Endothelial cell of umbilical vein (primary cell): ENCODE measurements at regions not wholly inside any gene's neighbourhood (a gene's known extent, or its start where the extent isn't known, plus 50 kb on each side); places are given as distances from the start of the nearest gene placed in this dataset.

Source experiments
- BruUV-seq: library from RNA; stranded (reverse); fragments of 400-500 nt; replicated peaks from 2 replicates; lab custom pipeline; 2021; lab: Mats Ljungman, UMichigan
- CTCF ChIA-PET: fragments of 300-600, 350-600 bp; sonication (Branson Sonifier 250); formaldehyde crosslinking; loops from one replicate; lab custom pipeline; 2021; ENCODE audit warnings: antibody characterized with exemption, inconsistent platforms; lab: Charles Lee
- POLR2A ChIA-PET: fragments of 300-600, 350-600 bp; sonication (Branson Sonifier 250); formaldehyde crosslinking; loops from one replicate; lab custom pipeline; 2021; ENCODE audit warnings: antibody characterized with exemption, inconsistent platforms; lab: Charles Lee
- DNase-seq: peaks from one replicate; pipeline ENCODE4 v3.0.0-alpha.2; 2011; ENCODE audit warnings: low read depth, low spot score
- FAIRE-seq: peaks from 2 replicates; lab custom pipeline; 2011; peaks lifted over from hg19 to GRCh38; lab: Jason Lieb, UNC
- H2AFZ ChIP-seq: 2 replicates; pipeline ENCODE4 v1.6.0; 2012; ENCODE audit warnings: low read depth, low read length, control low read depth, inconsistent platforms
- H3K27ac ChIP-seq: 2 replicates; pipeline ENCODE4 v1.5.1; 2011; ENCODE audit warnings: low read depth, mild to moderate bottlenecking, control low read depth, low read length, moderate library complexity; ENCODE audit not compliant: insufficient read depth
- H3K27me3 ChIP-seq, 2 experiments: 2 replicates each; pipeline versions ENCODE4 v1.6.0 to v1.6.1; 2011; ENCODE audit warnings: low read length in 2 of 2, mixed read lengths in 1 of 2; ENCODE audit not compliant: control insufficient read depth in 2 of 2, insufficient read depth in 2 of 2
- H3K36me3 ChIP-seq, 2 experiments: 2 replicates in 1 of 2; 3 replicates in 1 of 2; pipeline ENCODE4 v1.5.1; 2011; ENCODE audit warnings: low read length in 2 of 2, mild to moderate bottlenecking in 1 of 2, moderate library complexity in 1 of 2; ENCODE audit not compliant: control insufficient read depth in 2 of 2, insufficient read depth in 2 of 2; ENCODE audit errors: extremely low read depth in 1 of 2
- H3K4me1 ChIP-seq: 3 replicates; pipeline ENCODE4 v1.5.1; 2011; ENCODE audit warnings: mild to moderate bottlenecking, low read length; ENCODE audit not compliant: control insufficient read depth, insufficient read depth; ENCODE audit errors: extremely low read depth
- H3K4me2 ChIP-seq: 2 replicates; pipeline ENCODE4 v1.6.1; 2011; ENCODE audit warnings: low read length, control low read depth, mixed read lengths; ENCODE audit not compliant: insufficient read depth
- H3K4me3 ChIP-seq, 3 experiments: fragments of 200-600 bp in 1 of 3; sonication (generic), shearing (Covaris generic) in 1 of 3; replicated peaks in 1 of 3; 2 replicates each; pipeline ENCODE4 v1.5.1; 2011 to 2016; ENCODE audit warnings: control low read depth in 3 of 3, low read length in 3 of 3, mild to moderate bottlenecking in 2 of 3, inconsistent platforms in 1 of 3, low read depth in 1 of 3, moderate library complexity in 1 of 3; ENCODE audit not compliant: insufficient read depth in 1 of 3
- H3K79me2 ChIP-seq: 2 replicates; pipeline ENCODE4 v1.6.0; 2012; ENCODE audit warnings: low read length, inconsistent platforms; ENCODE audit not compliant: control insufficient read depth, insufficient read depth
- H3K9ac ChIP-seq: replicated peaks from 2 replicates; pipeline ENCODE3; 2011; ENCODE audit warnings: low read length, control low read depth; ENCODE audit not compliant: insufficient read depth; ENCODE audit errors: extremely low read depth
- H3K9me1 ChIP-seq: replicated peaks from 3 replicates; pipeline ENCODE4 v1.6.0; 2011; ENCODE audit warnings: mild to moderate bottlenecking, low read length; ENCODE audit not compliant: control insufficient read depth, insufficient read depth; ENCODE audit errors: extremely low read depth
- H3K9me3 ChIP-seq: replicated peaks from 2 replicates; pipeline ENCODE4 v1.5.1; 2012; ENCODE audit warnings: low read length, inconsistent platforms; ENCODE audit not compliant: control insufficient read depth, insufficient read depth
- H4K20me1 ChIP-seq: replicated peaks from 2 replicates; pipeline ENCODE3; 2011; ENCODE audit warnings: mild to moderate bottlenecking, low read length; ENCODE audit not compliant: control insufficient read depth, insufficient read depth; ENCODE audit errors: extremely low read depth
- CTCF ChIP-seq, 2 donors: IDR thresholded peaks; 1 replicate in 1 of 2; 2 replicates in 1 of 2; pipeline ENCODE4 v1.5.1; 2011; ENCODE audit warnings: low read length in 2 of 2, mild to moderate bottlenecking in 2 of 2, moderate library complexity in 2 of 2, control low read depth in 1 of 2, inconsistent platforms in 1 of 2, low read depth in 1 of 2; ENCODE audit not compliant: insufficient read depth in 1 of 2; ENCODE audit errors: extremely low read depth in 1 of 2
- EZH2 ChIP-seq: IDR thresholded peaks from 2 replicates; pipeline ENCODE4 v1.6.1; 2012; ENCODE audit warnings: borderline replicate concordance, low read depth, mild to moderate bottlenecking, moderate library complexity, low read length, inconsistent platforms; ENCODE audit not compliant: severe bottlenecking
- FOS ChIP-seq: IDR thresholded peaks from 2 replicates; pipeline ENCODE4 v1.6.1; 2011; ENCODE audit warnings: mild to moderate bottlenecking, low read length, moderate library complexity, borderline replicate concordance; ENCODE audit not compliant: insufficient read depth
- GATA2 ChIP-seq: IDR thresholded peaks from 2 replicates; pipeline ENCODE4 v1.7.0; 2011; ENCODE audit warnings: low read depth, mild to moderate bottlenecking, moderate library complexity, mixed read lengths, low read length; ENCODE audit not compliant: insufficient read length, insufficient read depth
- JUN ChIP-seq: IDR thresholded peaks from 2 replicates; pipeline ENCODE4 v1.6.1; 2011; ENCODE audit warnings: borderline replicate concordance, low read depth; ENCODE audit not compliant: insufficient read length, insufficient read depth
- MYC ChIP-seq: IDR thresholded peaks from one replicate; pipeline ENCODE4 v1.6.1; 2011; ENCODE audit warnings: mild to moderate bottlenecking, low read depth, low read length
- POLR2A ChIP-seq: IDR thresholded peaks from 2 replicates; pipeline ENCODE4 v1.6.1; 2012; ENCODE audit warnings: low read depth, mild to moderate bottlenecking, control low read depth, low read length
- POLR2AphosphoS5 ChIP-seq: IDR thresholded peaks from 2 replicates; pipeline ENCODE4 v1.6.1; 2012; ENCODE audit warnings: low read depth, mild to moderate bottlenecking, control low read depth, low read length, moderate library complexity; ENCODE audit not compliant: insufficient read depth
- dilution Hi-C: fragments of 300-500 bp; cut with MboI; formaldehyde crosslinking; loops from one replicate; pipeline ENCODE4 v1.15.0; 2019; ENCODE audit warnings: low sequenced_read_pairs; ENCODE audit not compliant: extremely low pct_ligation_motif_present
- intact Hi-C: fragments of 100-400 bp; cut with micrococcal nuclease; formaldehyde crosslinking; loops from one replicate; pipeline ENCODE4 v1.10.0; 2022
- TF ChIP-seq, protein P1 (sequence below): IDR thresholded peaks from 2 replicates; pipeline ENCODE4 v1.6.1; 2011; ENCODE audit not compliant: insufficient read depth, insufficient read length

GRCh38 chr2:223196331-223196730, 144.3 kb downstream of the KCNE4 start:
- Histone ChIP-seq H3K27me3 (no peaks in the 10 kb centered on the region), H3K36me3 (no peaks in the 10 kb centered on the region), H3K4me1 (no peaks in the 10 kb centered on the region), H3K27ac (no peak overlapping the region), H3K9me3 (no peaks in the 10 kb centered on the region), H3K79me2 (no peaks in the 10 kb centered on the region), H2AFZ (no peak overlapping the region), H4K20me1 (no peaks in the 10 kb centered on the region), H3K9me1 (no peaks in the 10 kb centered on the region), H3K9ac (no peak overlapping the region), H3K4me3 (no peak overlapping the region), H3K4me2 (no peak overlapping the region)
- no TSS peak for BruUV-seq
- FAIRE-seq (no peak), DNase-seq (no peak)
- TF ChIP-seq POLR2AphosphoS5 (no peak), GATA2 (no peak), JUN (no peak), CTCF (IDR thresholded peaks at IDR 0.05; ENCODE audit: extremely low read depth in 1 of 2, insufficient read depth in 1 of 2, low read depth in 1 of 2, low read length in 2 of 2) (no peak), MYC (no peak), POLR2A (no peak), EZH2 (no peak), FOS (no peak)
- TF ChIP-seq, protein P1, sequence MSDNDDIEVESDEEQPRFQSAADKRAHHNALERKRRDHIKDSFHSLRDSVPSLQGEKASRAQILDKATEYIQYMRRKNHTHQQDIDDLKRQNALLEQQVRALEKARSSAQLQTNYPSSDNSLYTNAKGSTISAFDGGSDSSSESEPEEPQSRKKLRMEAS: no peak
- dilution Hi-C loops (no loop called here), intact Hi-C loops (no loop called here)
- ChIA-PET CTCF (no interaction called here), POLR2A (no interaction called here)
